ENCODE measurements at regions not wholly inside any gene's neighbourhood (a gene's known extent, or its start where the extent isn't known, plus 50 kb on each side); places are given as distances from the start of the nearest gene placed in this dataset.

DNA sequence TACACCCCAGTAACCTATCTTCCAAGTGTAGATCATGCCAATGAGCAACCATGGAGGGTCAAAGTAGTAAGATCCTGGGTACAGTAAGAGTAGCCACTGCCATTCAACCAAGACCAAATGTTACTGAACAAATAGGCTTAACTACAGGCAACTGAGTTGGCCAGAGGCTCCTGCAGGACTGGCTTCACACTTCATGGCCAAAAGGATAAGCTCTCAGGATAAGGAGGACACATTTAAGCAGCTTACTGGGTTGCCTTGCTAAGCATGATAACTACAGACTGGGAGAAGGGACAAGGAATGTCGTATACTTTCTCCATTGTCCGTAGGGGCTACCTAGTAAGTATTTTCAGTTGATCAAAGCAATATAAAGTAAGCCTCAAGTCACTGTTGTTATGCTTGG is 174.7 kb downstream of the INO80D start:
- TF ChIP-seq CTCF (conservative IDR thresholded peaks at IDR 0.05; ENCODE audit: low read depth in 2 of 2) (no peak), POLR2AphosphoS5 (IDR thresholded peaks at IDR 0.05; ENCODE audit: low read depth) (no peak), EZH2phosphoT487 (IDR thresholded peaks at IDR 0.05; ENCODE audit: unreplicated experiment) (no peak), JUNB (IDR thresholded peaks at IDR 0.05; ENCODE audit: unreplicated experiment) (no peak), EZH2 (IDR thresholded peaks at IDR 0.05; ENCODE audit: low read depth, unreplicated experiment) (no peak), CREB1 (CRISPR knock-in tag; IDR thresholded peaks at IDR 0.05; ENCODE audit: low read depth) (no peak)

All from GM23338 (cell line).